ENCODE measurements at regions not wholly inside any gene's neighbourhood (a gene's known extent, or its start where the extent isn't known, plus 50 kb on each side); places are given as distances from the start of the nearest gene placed in this dataset.

DNA sequence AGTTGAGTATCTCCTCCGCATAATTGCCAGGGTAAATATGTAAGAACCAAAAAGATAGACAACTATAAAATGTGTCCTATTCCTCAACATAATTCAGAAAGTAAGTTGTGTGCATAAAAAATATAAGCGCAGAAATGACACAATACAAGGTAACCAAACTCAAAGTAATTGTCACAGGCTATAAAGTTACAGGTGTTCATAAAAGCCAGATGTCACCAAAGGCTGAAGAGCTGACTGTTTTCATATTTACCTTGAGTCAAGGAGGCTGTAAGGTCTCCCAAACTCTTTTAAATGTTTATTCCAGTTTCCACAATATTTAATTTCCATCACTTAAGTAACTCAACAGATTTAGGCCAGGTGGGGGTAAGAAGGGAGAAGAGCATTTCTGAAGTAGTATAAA is 192.2 kb upstream of the MARCKS start:
- no peak for DNase-seq (ENCODE audit: low spot score)
- TF ChIP-seq, protein P1, sequence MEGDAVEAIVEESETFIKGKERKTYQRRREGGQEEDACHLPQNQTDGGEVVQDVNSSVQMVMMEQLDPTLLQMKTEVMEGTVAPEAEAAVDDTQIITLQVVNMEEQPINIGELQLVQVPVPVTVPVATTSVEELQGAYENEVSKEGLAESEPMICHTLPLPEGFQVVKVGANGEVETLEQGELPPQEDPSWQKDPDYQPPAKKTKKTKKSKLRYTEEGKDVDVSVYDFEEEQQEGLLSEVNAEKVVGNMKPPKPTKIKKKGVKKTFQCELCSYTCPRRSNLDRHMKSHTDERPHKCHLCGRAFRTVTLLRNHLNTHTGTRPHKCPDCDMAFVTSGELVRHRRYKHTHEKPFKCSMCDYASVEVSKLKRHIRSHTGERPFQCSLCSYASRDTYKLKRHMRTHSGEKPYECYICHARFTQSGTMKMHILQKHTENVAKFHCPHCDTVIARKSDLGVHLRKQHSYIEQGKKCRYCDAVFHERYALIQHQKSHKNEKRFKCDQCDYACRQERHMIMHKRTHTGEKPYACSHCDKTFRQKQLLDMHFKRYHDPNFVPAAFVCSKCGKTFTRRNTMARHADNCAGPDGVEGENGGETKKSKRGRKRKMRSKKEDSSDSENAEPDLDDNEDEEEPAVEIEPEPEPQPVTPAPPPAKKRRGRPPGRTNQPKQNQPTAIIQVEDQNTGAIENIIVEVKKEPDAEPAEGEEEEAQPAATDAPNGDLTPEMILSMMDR (IDR thresholded peaks at IDR 0.05; ENCODE audit: extremely low read depth, missing control alignments) = no peak

DNA sequence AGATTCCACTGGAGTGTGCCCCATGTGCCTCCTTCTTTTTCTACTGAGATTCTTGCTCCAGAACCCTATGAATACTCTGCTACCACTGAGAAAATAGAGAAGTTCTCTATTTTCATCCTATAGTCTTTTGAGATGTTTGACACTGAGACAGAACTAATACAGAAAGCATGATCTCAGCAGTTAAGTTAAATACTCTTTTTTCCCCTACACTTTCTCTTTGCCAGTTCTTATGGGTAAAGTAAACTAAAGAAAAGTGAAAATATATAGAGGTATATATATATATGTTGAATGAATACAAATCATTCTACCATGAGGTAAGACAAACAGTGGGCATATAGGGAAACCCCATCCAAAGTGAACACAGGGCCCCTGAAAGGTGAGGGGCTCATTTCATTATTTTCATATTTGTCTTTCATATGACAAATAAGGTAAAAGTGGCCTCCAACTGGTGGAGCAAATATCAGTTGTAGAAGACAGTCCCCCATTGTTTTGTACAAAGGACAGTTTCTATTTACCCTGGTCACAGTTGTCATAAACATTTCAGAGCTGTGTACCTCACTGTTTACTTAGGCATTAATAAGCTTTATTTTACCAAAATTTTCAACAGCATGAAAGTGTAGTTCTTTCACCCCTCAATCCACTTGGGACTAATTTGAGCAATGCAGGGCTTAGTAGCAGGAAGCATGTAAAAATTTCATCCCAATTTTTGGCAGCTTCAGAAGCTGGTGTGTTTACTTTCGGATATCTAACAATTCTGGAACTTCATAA is 188.3 kb upstream of the MARCKS start:
- no peak for DNase-seq (ENCODE audit: low spot score)
- TF ChIP-seq, protein P1 (IDR thresholded peaks at IDR 0.05; ENCODE audit: extremely low read depth, missing control alignments) = no peak

DNA sequence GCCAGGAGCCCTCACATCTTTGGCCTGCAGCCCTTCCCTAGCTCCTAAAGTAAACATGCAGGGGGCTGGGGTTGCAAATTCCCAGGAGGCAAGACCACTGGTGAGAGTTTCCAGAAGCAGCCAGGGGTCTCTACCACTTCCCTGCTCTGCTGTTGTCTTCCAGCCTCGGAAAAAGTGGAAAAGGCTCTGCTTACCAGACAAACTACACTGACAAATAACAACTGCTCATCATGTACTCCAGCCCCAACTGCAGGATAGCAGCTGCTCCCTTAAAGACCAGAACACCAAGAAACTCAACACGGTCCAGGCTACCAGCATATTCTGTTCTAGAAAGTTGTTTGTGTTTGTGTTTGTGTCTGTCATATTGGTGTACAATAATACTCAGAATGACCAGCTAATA is 187.5 kb upstream of the MARCKS start:
- no peak for DNase-seq (ENCODE audit: low spot score)
- TF ChIP-seq, protein P1 (IDR thresholded peaks at IDR 0.05; ENCODE audit: extremely low read depth, missing control alignments) = no peak

DNA sequence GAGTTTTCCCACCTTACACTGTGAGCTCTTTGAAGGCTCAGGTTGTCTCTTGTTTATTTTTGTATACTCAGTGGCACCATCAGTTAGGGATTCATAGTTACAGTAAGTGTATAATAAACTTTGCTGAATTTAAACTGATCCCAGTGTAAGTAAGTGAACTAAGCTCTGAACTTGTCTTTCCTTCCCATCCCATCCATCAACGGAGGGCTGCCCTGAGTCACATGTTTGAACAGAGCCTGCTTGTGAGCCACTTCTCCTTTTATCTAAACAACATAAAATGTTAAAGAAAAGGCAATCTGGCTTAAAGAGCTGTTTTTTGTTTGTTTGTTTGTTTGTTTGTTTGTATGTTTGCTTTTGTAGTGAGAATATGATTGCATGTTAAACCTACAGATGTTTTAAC is 185.7 kb upstream of the MARCKS start:
- TF ChIP-seq, protein P1 (IDR thresholded peaks at IDR 0.05; ENCODE audit: extremely low read depth, missing control alignments) = no peak
- DNase-seq (ENCODE audit: low spot score) = no peak

DNA sequence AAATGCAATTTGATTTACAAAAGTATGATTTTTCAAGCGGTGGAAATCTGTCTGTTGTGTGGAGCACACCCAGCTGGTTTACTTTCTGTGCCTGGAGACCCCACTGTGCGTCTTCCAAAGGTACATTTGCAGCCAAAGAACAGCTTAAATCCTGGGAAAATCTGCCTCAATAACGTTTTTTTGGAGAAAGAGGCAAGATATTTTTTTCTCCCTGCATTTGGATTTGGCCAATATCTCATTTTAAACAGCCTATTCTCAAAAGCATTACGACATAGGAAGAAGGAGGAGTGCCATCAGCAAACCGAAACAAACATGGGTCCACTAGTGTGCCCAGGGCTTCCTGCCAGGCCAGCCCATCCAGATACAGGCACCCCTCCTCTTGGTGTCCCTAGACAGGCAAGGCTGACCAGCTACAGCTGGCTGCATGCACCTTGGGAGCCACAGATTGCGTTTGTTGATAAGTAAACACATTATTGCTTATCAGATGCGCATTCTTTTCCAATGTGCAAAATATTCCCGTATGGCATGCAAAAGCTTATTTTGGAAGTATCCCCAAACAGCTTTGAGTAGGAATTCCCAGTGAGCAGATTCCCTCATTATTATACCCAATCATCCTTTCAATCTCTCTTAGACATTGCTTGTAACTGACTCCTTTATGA is 184.5 kb upstream of the MARCKS start:
- no peak for DNase-seq (ENCODE audit: low spot score)
- TF ChIP-seq, protein P1 (IDR thresholded peaks at IDR 0.05; ENCODE audit: extremely low read depth, missing control alignments) = no peak

DNA sequence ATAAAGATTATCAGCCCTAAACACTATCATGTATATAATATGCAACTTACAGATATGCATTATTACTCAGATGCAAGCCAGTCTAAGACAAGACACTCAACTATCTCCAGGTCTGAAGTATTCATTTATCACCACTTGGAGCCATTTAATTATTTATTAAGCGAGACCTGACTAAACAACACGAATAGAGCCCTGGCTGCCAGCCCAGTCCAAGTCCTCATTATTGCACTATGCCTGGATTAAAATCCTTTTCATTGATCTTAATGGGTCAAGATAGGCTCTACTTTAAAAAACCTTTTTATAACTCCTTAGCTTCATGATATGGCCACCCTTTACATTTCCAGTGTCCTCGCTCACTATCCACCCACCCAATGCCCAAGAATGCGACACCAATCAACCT is 183.1 kb upstream of the MARCKS start:
- no peak for DNase-seq (ENCODE audit: low spot score)
- TF ChIP-seq, protein P1 (IDR thresholded peaks at IDR 0.05; ENCODE audit: extremely low read depth, missing control alignments) = no peak

DNA sequence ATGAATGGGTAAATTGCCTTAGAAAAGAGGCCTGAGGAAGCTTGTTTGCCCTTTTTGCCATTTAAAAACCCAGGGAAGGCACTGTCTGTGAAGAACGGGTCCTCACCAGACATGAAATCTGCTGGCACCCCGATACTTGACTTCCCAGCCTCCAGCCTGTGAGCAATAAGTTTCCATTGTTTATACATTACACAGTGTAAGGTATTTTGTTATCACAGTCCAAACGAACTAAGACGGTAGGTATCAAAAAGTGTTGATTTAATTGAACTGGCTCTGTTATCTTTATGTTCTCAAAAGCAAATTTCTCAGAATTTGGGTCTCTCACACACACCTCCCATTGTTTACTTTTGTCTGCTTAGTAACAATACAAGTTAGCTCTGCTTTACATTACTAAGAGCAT is 181.1 kb upstream of the MARCKS start:
- DNase-seq (ENCODE audit: low spot score) = no peak
- TF ChIP-seq, protein P1 (IDR thresholded peaks at IDR 0.05; ENCODE audit: extremely low read depth, missing control alignments) = no peak

Measured in GM20000 (cell line).